ELR (cell line): ENCODE measurements at regions not wholly inside any gene's neighbourhood (a gene's known extent, or its start where the extent isn't known, plus 50 kb on each side); places are given as distances from the start of the nearest gene placed in this dataset.
"Not testable (repeated sequence)": the region's sequence is repeated elsewhere in the genome, so short reads cannot be mapped to it uniquely, and the experiment has no call there.

Experiments used
- DNase-seq: peaks from one replicate; pipeline ENCODE4 v3.0.0-alpha.2; 2015; ENCODE audit warnings: low read depth

DNA sequence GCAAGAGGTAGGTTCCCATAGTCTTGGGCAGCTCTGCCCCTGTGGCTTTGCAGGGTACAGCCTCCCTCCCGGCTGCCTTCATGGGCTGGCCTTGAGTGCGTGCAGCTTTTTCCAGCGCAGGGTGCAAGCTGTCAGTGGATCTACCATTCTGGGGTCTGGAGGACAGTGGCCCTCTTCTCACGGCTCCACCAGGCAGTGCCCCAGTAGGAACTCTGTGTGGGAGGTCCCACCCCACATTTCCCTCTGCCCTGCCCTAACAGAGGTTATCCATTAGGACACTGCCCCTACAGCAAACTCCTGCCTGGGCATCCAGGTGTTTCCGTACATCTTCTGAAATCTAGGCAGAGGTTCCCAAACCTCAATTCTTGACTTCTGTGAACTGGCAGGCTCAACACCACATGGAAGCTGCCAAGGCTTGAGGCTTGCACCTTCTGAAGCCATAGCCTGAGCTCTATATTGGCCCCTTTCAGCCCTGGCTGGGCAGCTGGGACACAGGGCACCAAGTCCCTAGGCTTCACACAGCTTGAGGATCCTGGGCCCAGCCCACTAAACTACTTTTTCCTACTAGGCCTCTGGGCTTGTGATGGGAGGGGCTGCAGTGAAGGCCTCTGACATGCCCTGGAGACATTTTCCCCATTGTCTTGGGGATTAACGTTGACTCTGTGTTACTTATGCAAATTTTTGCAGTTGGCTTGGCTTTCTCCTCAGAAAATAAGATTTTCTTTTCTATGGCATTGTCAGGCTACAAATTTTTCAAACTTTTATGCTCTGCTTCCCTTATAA, 482.7 kb downstream of the CNTN3 start:
- DNase-seq = not testable (repeated sequence)

DNA sequence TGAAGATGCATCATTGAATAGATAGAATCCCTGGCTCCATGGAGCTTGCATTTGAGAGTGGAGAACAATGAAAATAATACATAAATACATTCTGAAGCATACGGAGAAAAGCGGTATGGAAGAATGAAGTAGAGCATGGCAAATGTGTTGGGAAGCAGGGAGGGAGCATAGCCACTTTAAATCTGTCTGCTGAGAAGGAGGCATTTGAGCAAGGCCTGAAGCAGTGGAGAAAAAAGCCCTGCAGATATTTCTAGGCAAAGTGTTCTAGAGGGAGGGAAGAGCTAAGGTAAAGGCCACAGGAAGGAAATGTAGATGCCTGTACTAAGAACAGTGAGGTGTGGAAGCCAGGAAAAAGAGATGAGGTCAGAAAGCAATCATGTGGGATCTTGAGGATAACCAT, 484.8 kb downstream of the CNTN3 start:
- no peak for DNase-seq

DNA sequence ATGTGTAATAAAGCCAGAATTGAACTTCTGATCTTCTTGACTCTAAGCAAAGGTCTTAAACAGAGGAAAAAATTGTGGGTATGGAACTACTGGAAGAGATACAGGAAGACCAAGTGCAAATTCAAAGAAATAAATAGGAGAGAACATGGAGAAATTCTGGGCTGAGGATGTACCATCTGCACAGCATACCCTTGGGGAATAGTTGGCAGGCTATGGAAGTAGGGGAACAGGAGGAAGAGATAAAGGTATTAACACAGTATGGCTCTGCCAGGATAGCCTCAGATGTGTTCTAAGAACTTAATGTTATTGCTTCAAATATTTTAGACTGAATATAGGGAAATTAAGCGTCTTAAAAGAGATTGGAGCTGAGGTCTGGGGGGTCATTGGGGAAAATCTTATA, 485.4 kb downstream of the CNTN3 start:
- no peak for DNase-seq

DNA sequence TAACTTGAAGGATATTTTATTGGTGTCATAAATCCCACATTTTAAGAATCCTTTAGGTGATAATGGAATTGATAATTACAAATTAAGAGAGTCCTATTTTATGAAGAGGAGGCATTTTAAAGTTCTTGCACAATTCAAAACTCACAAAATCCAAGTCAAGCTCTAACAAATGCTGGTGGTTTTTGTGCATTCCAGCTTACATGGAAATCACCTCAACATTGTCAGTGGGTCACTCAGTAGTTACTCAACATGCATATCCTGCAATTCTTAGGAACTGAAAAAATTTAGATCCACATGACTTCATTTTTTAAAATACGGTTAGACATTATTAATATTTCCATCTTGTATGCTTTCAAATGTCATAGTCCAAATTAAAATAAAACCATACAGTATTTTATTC, 487.2 kb downstream of the CNTN3 start:
- no peak for DNase-seq

DNA sequence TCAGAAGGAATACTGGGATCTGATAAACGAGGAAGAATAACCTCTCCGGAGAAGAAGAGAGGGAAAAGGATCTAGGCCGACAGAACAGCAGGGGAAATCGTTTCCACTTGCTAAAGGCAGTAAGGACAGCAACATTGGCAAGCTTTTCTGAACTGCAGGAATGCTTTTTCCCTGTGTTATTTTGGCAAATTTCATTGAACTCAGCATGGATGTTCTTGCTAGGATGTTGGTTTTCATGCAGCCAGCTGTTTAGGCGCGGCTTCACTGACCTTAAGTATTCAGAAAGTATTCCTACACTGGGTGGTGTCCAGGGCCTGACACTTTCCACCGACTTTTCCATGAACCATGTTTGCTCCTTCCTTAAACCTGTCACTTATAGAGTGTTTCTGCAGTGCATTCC, 489.7 kb downstream of the CNTN3 start:
- DNase-seq = no peak

DNA sequence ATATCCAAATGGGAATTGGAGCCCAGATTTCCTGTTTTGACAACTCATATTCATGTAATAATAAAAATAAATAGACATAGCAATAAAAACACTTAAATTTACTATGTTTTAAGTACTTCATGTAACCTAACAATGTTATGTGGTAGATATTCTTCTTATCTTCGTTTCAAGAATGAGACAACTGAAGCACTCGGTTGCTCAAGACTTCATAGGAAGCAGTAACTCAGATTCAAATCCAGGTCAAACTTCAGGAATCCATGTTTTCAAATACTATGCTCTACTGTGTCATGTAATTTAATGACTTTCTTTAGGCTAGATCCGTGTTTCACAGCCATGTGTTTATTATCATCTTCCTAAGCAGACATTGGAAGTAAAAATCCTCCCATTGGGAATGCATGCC, 492.2 kb downstream of the CNTN3 start:
- no peak for DNase-seq

DNA sequence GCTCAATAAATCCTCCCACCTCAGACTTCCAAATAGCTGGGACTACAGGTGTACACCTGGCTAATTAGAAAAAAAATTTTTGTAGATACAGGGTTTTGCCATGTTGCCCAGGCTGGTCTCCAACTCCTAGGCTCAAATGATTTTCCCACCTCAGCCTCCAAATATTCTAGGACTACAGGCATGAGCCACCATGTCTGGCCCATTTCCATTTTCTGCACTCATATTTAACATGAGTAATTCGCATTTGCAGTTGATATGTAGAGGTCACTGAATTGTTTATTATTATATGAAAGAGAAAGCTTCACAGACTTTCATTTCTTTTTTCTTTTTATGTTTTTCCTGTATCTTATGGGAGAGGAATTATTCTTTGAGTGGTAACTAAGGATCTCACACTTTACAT, 492.7 kb downstream of the CNTN3 start:
- DNase-seq = no peak

DNA sequence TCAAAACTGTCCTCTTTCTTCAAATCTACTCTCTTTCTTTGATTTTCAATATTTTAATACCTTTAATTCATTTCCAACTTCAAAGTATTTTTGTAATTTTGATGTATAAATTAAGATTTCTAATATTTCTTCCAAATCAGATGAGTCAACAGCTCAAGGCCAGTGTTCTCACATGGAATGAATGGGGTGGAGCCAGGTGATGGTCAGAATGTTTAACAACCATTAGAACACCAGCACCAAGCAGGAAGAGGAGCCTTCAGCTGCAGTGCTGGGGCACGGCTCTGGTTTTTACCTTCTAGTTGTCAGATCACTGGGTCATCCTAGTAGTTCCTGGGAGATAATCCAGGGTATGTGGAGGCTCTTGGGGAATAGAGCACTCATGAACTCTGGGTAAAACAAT, 494.5 kb upstream of the PDZRN3 start:
- no peak for DNase-seq

DNA sequence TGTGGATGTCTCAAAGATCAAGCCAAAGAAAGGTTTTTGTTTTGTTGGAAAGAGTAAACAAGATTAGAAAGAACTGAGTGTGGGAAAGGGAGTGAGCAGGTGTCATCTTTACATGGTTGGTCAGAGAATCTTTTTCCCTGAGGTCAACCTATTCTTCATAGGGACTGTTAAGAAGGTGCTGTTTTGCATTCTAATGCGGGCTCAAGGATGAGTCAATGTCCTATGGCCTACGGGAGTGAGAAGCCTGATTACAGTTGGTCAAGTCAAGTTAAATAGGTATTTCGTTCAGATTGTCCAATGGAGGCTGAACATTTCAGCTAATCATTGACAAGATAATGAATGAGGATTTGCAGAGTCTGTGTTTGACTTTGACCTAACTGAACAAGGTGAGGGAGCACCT, 491.2 kb upstream of the PDZRN3 start:
- no peak for DNase-seq

DNA sequence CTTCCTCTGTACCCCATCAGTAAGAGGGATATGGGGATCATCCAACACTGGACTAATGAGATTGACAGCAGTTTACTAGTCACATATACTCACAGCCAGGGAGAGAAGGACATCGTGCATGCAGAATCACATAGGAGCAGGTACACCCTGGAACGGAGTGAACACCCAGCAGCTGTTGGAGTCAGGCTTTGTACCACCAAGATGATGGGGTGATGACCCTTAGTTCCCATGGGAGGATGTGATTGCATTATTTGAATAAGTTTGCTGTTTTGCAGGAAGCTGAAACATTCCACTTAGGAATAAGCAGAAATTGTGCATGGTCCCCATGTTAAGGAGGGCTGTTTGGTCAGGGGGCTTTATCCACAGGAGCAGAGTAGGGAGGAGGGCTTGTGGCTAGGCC, 482.7 kb upstream of the PDZRN3 start:
- no peak for DNase-seq

DNA sequence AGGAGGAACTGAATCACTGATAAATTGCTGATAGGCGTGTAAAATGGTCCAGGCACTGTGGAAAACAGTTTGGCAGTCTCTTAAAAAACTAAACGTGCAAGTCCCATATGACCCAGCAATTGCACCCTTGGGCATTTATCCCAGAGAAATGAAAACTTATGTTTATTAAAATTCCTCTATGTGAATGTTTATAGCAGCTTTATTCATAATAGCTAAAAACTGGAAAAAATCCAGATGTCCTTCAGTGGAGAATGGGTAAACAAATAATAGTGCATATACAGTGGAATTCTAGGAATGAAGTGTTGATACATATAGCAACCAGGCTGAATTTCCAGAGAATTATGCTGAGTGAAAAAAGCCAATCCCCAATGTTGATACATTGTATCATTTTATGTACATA, 482.2 kb upstream of the PDZRN3 start:
- DNase-seq = no peak

DNA sequence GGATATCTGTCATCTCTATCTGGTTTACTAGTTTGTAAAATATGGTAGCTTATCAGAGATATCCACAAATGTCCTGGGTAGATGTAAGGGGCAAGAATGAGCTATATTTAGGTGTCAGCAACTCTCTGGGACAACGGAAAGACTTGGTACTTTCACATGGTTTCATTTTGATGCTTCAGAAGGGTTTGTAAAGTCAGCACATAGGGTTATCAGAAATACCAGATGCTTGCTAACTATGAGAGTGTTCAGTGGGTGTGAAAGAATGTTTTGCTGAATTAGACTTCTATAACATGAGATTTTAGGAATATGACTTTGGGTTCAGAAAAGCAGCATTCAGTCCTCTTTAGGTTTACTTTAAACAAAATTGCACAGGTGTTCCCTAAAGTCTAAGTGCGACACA, 466.5 kb upstream of the PDZRN3 start:
- DNase-seq = no peak

DNA sequence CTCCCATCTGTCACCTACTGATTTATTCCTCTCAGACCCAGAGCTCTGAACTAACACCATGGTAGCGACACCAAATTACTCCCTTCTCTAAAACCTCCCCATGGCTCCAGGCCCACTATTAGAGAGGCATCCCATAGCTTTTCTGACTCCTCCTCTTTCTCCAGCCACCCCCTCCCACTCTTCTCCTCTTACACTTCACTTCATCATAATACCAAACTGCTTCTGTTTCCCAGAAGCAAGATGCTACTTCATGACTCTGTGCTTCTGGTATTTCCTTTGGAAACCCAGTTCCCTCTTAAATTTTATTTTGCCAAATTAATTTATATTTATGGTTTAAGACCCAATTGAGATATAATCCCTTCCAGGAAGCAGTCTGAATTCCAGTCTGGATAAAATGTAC, 465.1 kb upstream of the PDZRN3 start:
- DNase-seq = no peak

DNA sequence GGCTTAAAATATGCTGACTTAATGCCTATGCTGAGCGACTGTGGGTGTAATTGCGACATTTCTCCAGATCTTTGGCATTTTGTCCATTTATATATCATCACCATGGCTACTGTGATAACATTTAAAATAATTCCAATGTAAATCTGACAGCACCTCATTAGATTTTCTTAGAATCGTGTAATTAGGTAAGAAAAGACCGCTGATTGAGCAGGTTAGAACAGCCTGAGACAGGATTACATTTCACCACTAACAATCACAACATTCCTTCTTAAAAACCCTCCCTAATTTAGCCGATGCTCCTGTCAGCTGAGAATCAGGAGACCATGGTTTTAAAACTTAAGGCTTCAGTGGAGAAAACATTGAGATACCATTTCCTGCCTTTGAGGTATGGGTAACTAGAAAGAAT, 455.3 kb upstream of the PDZRN3 start:
- no peak for DNase-seq

DNA sequence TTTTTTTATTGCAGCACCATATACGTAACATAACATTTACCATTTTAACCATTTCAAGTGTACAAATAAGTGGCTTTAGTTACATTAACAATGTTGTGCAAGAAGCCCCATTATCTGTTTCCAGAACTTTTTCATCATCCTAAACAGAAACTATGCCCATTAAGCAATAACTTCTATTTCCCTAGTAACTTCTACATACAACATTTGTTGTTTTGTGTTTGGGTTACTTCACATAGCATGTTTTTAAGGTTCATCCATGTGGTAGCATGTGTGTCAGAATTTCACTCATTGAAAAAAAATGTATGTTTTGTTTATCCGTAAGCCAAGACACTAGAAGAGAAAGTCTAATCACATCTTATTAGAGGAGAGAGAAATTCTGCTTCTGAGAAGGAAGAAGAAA, 450.5 kb upstream of the PDZRN3 start:
- no peak for DNase-seq

DNA sequence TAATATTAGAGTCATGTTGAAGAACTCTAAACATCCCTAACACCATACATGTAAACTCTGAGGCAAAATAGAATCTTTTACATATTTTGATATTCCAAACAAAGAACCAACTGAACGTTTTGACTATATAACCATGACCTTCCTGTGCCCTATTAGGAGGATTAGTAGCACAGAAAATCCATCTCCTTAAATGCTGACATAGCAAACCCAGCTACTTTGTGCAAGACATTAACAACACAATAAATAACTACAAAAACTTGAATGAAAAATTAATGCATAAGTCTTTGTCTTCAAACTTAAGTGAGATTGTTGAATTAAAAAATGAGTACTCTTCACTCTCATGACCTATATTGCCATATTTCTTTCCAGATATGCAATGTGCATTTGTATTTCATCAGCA, 450.0 kb upstream of the PDZRN3 start:
- DNase-seq = no peak

DNA sequence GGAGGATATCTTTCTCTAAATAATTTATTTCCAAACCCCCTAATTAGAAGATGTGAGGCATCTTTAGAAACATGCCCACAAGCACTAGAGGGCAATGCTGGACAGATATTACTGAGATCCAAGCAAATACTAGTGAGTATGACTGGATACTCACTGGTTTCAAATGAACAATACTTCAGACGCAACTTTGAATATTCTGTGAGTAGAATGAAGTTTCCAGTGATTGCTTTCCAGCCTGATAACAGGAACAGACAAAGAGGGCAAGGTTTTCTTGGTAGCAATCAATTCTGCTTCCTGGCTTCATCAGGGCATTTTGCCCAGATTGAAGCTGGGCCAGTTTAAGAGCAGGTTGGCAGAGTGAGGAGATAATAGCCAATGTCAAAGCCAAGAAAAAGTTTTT, 442.6 kb upstream of the PDZRN3 start:
- DNase-seq = peak; percentile 0

DNA sequence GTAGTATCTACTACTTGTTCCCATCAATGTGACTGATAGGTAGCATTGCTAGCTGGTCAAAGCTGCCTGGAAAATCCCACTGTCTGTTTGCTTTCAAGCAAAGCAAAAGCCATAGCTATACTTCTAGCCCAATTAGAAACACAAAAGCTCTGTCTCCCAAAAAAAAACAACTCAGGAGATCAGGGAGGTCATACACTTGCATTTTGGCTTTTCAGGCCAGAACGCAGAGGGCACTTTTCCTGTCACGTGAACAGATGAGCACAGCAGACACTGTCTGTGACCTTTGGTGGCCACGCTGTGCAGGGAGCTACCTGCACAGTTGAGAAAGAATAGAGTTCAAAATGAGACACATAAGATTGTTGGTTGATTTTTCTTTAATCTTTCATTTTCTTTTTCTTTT, 441.7 kb upstream of the PDZRN3 start:
- no peak for DNase-seq

DNA sequence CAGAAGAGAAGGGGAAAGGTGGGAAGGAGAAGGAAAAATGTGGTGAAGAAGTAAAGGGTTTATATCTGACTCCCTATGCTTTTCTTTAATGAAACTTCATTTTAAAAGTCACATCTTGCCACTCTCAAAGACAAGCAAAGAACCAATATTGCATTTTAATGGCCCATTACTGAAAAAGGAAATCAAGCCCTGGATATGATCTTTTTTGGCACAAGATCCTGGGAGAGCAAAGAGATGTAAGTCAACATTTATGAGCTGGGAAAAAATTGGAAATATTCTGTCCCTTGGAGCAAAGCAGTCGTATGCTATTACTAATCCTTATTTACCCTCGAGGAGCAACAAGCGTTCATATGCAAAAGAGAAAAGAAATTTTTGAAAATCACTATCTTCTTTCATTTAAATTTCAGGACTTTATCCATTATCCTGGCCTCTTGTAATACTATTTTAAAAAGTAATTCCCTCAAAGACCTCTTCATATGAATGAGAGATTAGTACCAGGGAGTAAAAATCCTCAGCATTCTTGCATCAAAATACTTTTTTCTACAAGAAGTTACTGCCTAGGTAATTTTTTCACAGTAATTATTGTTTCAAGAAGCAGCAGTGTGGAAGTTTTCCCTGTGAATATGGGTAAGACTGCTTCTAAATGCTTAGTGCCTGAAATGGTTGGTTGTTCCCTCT, 435.3 kb upstream of the PDZRN3 start:
- DNase-seq = no peak

DNA sequence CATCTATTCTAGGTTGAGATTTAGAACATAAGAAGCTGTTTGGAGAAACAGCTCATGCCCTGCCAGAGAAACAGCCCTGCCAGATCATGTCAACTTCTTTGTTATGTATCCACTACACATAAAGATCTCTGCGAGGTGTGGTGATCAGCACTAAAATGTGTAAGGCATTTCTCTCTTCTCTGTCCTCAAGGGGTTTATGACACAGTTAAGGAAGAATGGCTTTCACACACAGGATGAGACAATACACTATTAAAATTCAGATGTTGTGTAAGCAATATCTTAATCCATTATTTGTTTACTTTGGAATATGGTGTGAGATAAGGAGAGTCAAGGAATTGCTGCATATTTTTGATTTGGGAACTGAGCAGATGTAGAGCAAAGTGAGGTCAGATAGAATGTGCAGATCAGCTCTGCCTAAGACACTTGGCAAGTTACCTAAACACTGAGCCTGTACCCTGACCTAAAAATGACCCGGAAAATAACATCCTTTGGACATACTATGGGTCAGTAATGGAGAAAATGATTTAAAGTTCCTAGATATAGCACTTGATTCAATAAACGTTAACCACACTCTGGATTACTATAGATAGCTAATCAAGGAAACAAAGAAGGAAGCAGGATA, 434.7 kb upstream of the PDZRN3 start:
- DNase-seq = no peak

DNA sequence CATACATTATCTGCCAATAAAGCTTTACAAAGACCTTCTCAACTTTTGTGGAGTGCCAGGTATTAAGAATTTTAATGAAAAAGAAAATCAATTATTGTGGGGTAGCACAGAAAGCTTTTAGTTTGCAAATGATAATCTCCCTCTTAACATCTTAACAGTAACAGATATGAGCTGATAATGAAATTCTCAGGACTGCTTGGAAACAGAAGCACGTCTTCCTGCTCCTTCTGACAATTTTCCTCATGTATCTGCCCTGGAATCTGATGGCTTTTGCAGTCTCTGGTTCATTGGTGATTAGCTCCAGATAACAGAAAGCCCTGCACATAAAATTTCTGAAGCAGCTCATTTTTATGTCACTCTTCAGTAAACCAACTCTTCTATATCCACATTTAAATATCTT, 432.4 kb upstream of the PDZRN3 start:
- no peak for DNase-seq

DNA sequence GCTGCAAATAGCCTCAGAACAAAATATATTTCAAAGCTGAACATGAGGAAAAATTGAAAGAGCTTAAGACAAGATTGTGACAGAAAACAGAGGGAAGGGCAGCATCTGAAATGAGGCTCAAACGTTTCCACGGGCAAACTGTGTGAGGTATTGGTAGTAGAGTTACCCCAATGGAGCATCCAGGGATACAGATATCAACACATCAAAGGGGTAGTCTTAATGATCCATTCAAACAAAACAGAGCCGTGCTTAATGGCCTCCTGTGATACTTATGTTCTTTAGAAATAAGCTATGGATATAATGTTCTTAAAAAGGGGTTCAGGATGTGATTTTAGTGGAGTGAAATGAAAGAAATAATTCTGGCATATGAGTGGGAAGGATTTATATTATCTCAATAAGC, 430.3 kb upstream of the PDZRN3 start:
- DNase-seq = no peak

DNA sequence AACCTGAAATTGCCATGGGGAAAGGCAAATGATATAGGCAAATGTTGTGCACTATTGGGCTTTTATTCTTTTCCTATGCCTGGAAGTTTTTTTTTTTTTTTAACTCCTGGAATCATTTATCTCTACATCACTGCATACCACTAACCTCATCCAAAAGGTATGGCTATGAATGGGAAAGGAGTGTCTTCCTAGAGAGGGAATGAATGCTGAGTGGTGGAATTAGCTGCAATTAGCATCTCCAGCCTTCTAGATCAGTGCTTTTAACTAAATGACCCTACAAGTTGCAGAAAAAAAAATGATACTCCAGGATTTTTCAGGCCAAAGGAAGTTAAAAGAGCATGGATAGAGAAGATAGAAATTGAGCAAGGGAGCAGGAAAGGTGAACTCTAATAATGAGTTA, 429.8 kb upstream of the PDZRN3 start:
- no peak for DNase-seq
